GM18861 (cell line): ENCODE measurements at regions not wholly inside any gene's neighbourhood (a gene's known extent, or its start where the extent isn't known, plus 50 kb on each side); places are given as distances from the start of the nearest gene placed in this dataset.

Experiments
- ATAC-seq: cut with Tn5 transposase; IDR thresholded peaks from one replicate; pipeline ENCODE4 v1.9.1; 2021; ENCODE audit not compliant: unreplicated experiment

DNA sequence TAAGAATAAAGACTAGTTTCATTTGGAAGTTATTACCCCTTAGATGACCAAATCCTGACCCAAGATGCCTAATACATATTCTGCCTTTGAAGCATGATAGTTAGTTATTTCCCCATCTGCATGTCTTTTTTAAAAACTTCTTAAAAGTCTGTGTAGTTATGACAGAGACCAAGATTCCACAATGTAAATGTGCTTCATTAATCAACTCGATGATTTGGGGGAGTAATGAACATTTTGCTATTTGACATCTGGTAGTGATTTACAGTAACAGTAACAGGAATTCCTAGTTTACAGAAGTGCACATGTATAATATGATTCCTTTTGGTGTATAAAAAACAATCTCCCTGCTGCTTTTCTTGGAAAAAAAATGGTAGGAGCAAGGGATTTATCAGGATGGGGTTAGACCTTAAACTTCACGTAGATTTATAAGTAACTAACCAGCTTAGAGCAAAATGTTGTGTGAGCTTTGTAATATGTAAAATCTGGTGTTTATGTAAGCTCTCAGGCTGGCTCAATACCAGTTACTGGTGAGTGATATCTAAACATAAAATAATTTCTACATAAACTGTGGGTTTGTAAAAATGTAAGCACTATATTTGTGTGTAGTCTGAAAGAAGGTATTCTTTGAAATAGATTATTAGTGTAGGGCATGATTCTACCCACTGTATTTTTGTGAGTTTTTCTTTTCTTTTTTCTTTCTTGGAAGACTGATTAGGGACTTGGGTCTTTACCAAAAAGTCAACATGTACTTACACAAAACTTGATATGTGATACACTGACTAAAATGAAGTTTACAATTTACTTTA lies 641.6 kb downstream of the EPHA4 start:
- ATAC-seq: no peak

GRCh38 chr2:220931491-220931890 lies 640.6 kb downstream of the EPHA4 start:
- ATAC-seq: no peak

DNA sequence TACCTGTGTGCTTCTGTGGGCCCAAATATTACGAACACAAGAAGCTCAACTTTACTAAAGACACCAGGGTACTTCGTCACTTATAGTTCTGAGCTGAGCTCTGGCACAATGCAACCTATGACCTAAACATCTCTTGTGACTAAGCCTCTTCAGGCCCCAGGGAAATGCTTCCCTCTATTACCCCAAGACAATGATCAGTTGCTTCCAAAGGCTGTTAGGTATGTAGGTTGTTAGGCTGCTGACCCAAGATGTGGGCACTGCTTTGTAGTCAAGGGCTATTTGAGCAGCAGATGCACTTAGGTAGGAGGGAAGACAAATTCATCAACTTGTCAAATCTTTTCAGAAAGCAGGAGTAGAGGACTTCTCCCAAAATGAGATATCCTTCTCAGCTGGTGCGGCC lies 640.1 kb downstream of the EPHA4 start:
- ATAC-seq: no peak

- peak; percentile 92 for ATAC-seq
Measured at GRCh38 chr2:220935789-220936321, 636.2 kb downstream of the EPHA4 start.

DNA sequence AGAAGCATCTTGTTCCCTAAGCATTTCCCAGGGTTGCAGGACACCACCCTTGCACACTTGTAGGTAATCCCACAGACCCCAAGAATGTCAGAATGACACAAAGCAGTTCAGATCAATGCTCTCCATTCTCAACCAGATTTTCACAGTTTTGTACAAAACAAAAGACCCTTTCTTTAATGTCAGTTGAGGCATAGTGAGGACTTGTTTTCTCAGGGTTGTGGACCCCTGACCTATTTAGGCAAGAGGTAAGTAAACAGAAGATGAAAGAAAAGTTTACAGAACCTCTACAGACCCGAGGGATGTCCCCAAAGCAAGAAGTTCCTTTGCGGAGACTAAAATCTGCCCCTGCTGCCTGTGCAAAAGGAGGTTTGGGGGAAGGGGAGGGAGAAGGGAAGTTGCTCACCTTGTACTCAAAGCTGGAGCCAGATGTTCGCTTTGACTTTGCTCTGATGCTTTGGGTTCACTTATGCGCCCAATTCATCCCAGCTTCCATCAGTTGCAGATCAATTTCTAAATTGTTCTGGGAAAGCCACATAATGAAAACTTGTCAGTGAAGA lies 635.4 kb downstream of the EPHA4 start:
- no peak for ATAC-seq

DNA sequence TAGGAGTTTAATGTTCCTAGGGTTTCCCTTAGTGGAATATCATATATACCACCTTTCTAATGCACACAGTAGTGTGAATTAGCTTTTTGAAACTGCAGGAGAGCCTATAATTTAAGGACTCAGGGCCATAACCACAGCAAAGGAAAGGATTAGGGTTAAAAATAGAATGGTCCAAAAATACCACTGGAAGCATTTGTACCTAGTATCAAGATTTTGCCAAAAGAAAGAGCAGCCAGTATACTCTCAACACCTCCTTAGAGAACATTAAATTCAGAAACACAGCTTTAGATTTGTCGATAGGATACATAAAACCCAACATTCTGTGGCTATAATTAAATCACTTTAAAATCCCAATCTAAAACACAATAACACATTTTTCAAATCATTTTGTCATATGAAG lies 634.9 kb downstream of the EPHA4 start:
- no peak for ATAC-seq

- ATAC-seq: no peak
Measured at GRCh38 chr2:220940646-220941045, 631.5 kb downstream of the EPHA4 start.

DNA sequence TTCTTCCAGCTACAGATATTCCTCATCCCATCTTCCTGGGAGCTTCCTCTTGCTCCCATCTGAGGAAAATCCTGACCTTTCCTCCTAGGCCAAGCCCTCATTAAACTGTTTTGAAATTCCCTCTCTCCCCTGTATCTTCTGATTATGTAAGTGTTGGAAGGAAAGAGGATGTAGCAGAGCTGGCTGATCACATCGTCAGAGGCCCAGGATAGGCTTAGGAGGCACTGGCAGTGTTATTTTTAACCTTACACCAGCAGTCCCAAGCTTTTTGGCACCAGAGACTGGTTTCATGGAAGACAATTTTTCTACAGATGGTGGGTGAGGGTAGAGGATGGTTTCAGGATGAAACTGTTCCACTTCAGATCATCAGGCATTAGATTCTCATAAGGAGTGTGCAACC lies 630.4 kb downstream of the EPHA4 start:
- no peak for ATAC-seq

DNA sequence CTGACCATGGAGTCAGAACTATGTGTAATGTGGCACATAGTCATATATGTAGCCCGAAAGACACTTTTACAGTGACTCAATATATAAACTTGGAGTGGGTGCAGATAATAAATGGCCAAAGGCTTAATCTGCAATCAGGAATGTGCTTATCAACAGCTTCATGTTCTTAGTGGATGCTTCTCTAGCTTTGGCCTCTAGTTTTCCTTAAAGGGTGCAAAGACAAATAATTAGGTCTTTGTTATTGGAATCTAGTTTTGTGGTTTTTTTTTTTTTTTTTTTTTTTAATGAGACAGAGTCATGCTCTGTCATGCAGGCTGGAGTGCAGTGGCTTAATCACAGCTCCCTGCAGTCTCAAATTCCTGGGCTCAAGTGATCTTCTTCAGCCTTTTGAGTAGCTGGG lies 625.6 kb downstream of the EPHA4 start:
- ATAC-seq: no peak

DNA sequence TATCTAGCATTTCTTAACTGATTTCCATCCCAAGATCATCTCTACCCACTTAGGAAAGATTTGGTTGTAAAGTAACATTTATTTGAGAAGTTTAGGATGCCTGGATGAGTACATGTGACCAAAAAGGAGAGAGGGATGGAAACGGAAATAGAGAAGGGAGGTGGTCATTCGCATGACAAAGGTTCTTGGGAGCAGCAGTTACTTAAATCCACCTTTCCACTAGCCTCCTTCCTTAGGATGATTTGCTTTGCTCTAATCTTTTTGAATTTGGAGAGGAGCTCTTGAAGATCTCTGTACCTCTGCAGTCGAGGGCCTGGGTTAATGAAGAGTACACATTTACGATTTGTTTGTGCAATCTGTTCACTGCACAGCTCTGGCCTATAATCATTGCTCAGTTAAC lies 623.5 kb downstream of the EPHA4 start:
- ATAC-seq: no peak

DNA sequence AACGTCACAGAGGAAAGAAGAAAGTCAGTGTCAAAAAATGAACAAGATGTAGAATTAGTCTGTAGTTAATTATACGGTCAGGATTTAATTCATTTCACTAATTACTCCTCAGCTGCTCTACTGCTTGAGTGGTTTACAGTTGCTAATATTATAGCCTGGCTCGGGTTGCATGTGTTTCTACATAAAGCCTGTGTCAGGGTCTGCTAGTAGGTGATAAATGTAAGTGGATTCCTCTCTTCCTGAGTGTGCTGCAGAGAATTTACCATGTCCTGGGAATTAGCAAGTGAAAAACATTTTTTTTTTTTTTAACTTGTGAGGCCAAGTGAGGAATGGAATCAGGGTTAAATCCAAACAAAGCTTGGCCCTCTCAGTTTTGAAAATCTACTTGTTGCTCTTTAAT lies 622.6 kb downstream of the EPHA4 start:
- no peak for ATAC-seq

GRCh38 chr2:220955776-220956175 lies 616.3 kb downstream of the EPHA4 start:
- no peak for ATAC-seq

DNA sequence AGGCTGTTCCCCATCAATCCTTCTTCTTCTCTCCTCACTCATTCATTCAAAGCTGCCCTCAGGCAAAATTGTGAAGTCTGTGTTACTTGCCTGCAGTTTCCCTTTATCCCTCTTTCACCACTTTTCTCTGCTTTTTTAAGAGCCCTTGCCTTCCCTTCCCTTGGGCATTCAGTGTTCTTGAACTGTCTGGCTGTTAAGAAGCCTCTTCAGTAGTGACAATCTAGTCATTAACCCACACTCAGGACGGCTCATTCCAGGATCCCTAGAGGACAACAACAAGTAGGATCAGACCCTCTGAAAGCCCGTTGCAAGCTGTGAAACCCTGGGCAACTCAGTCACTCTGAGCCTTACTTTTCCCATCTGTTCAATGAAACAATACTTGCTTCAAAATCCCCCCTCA lies 615.7 kb downstream of the EPHA4 start:
- ATAC-seq: no peak

DNA sequence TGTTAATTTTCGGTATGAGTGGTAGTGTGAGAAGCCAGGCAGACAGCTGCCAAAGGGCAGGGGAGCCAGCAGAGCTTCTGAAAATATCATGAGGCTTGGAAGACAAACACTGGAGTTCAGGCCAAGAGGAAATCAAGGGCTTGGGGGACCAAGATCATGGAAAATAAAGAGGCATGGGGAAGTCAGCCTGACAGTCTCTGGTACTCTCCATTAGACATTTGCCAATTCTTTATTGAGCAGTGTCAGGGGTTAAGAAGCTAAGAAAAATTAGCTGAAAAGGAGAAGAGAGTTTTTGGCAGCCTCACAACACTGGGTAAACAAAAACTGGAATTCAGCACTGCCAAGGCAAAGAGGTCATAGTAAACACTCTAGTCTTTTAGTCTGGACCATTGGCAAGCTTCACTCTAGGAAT lies 612.7 kb downstream of the EPHA4 start:
- no peak for ATAC-seq

DNA sequence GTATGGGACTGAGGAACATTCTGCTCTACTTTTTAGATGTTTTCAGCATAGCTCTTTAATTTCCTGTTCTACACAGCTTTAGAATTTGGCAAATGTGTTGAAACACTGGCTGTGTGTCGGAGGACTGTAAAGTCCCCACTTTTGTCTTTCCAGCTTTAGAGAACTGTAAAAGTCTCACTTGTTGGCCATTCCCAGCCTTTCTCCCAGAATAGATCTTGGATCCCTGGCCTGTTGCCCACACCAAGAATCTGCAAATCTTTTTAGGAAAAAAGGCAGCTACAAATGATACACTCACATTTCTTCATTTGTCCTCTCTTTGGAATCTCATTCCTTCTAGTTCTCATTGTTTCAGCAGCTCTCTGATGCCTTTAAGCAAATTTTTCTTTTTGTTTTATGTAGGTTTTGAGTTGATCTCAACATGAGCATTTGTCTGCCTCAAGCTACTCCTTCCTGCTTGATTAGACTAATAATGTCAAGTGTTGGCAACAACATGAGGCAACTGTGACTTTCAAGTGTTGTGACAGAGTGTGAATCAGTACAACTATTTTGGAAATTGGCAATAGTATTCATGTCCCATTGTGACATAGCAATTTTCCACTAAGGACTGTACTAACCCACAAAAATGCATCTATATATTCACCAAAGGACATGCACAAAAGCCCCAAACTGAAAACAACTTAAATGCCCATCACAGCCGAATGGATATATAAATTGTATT lies 610.8 kb downstream of the EPHA4 start:
- no peak for ATAC-seq

- ATAC-seq: no peak
Measured at GRCh38 chr2:220962556-220962955, 609.5 kb downstream of the EPHA4 start.

- no peak for ATAC-seq
Measured at GRCh38 chr2:220963076-220963475, 609.0 kb downstream of the EPHA4 start.

DNA sequence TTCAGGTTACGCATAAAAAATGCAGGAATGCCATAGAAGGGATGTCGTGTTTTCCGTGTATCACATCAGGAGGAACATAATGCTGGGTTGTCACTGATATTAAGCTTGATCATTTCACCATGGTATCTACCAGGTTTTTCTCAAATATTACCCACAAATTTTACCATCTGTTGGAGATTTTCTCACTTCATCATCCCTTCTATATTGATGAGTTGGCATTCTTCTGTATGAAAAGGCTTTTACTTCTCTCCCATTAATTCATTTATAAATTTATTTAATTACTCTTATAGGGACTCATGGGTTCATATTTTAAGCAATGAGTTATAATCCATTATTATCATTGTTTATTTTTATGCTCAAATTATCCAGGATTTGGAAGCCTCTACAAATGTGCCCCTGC lies 608.2 kb downstream of the EPHA4 start:
- ATAC-seq: no peak

GRCh38 chr2:220966636-220967035 lies 605.5 kb downstream of the EPHA4 start:
- ATAC-seq: no peak

- ATAC-seq: no peak
Measured at GRCh38 chr2:220969348-220969747, 602.8 kb downstream of the EPHA4 start.

GRCh38 chr2:220980966-220981675 lies 591.0 kb downstream of the EPHA4 start:
- no peak for ATAC-seq
